ENCODE measurements at regions not wholly inside any gene's neighbourhood (a gene's known extent, or its start where the extent isn't known, plus 50 kb on each side); places are given as distances from the start of the nearest gene placed in this dataset.
A peak's percentile ranks its signal among the peaks of the same experiment; 100 is the strongest.

DNA sequence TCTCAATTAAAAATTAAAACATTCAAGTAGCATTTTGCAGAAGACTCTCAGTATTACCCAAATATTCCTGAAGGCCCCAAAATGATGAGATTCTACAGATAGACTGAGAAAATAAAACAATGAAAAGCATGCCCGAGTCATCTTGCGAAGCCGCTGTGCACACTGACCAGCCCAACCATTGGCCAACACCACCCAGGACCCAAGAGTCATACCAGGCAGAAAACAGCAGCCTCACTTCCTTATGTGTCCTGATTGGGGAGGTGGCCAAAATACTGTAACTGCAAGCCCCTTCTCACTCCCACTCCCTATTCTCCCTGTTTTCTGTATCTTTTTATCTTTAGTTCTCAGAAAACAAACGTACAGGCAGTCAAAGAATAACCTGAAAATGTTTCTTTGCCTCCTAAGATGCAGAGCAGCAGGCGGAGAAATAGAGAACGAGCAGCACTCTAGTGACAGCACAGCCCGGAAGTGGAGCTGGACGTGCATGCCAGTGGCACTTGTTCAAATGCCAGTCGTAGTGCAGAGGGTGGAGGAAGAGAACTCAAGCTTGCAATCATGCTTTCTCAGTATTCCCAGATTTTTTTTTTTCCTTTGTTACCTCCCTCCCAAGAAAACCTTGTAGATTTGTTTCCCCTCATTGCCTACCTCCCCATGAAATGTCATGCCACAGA is 182.3 kb upstream of the SOX9 start:
- DNase-seq (ENCODE audit: low read depth), result no peak

DNA sequence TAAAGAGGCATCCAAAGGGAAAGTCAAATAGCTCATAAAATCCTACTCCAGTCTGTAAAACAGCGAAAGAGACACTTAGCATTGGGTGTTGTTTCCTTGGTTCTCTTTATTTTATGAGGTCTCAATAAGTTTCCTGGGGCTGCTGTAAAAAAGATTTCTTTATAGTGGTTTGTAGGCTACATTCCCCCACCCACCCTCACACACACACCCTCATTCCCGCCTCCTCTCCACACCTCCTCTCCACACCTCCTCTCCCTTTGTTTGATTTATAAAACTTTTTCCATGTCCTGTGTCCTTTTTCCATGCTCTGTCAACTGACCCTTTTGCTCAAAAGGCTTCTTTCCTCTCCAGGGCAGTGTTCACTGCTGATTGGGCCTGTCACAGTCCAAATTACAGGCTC is 178.9 kb upstream of the SOX9 start:
- DNase-seq (ENCODE audit: low read depth), result no peak

GRCh38 chr17:71942626-71943025 is 178.2 kb upstream of the SOX9 start:
- no peak for DNase-seq (ENCODE audit: low read depth)

- DNase-seq (ENCODE audit: low read depth), result no peak
Observed at GRCh38 chr17:71948703-71949422, 172.0 kb upstream of the SOX9 start.

DNA sequence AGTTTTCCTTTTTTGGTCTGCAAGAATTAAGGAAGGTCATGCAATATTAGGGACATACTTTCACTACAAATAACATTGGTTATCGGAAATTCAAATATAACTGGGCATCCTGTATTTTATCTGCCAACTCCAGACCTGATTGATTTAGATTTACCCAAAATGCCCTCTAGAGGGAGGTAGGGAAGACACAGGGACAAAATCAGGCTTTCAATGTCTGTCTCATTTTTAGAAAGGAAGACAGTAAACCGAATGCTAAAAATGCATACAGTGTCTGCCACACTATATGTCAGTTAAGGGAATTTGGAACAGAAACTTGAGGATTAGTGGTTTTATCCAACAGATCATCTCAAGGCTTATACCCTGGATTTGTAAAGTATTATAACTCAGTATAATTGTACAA is 161.7 kb upstream of the SOX9 start:
- peak; percentile 17 for DNase-seq (ENCODE audit: low read depth)

GRCh38 chr17:71963351-71963750 is 157.5 kb upstream of the SOX9 start:
- no peak for DNase-seq (ENCODE audit: low read depth)

DNA sequence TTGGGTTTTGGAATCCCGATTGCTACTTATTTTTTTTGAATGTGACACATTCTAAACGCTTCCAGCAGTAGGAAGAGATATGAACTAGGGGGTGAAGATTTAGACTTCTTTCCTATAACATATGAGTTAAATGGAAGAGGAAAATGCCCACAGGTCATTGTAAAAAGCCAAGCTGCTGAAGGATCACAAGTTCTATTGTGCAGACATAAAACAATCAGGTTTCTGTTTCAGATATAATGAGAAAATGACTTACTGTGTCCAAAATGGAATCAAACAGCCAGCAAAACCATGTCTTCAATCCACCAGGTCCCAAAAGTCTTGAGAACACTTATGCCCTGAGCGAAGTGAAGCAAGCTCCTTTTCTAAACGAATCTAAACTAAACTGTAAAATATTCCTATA is 157.0 kb upstream of the SOX9 start:
- DNase-seq (ENCODE audit: low read depth), result no peak

DNA sequence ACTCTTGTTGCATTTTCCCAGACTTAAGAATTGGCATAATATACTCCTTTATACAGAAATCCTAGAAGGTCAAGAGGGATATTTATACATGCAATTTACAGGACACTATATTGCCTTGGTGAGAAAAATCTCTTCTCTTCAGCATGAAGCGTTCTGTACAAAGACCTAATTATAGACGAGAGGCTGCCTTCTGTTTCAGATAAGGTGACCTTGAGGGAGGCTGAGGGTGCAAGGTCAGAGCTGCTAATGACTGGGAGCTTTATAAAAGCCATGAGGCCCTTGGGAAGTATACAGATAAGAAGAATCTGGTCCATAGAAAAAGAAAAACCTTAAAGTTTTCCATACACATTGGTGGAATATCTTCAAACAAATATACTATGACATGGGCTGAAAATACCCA is 156.3 kb upstream of the SOX9 start:
- DNase-seq (ENCODE audit: low read depth), result no peak

- no peak for DNase-seq (ENCODE audit: low read depth)
Observed at GRCh38 chr17:71966055-71966454, 154.8 kb upstream of the SOX9 start.

GRCh38 chr17:71966459-71967313 is 154.1 kb upstream of the SOX9 start:
- DNase-seq (ENCODE audit: low read depth), result peak; percentile 17

GRCh38 chr17:71969500-71969899 is 151.3 kb upstream of the SOX9 start:
- no peak for DNase-seq (ENCODE audit: low read depth)

DNA sequence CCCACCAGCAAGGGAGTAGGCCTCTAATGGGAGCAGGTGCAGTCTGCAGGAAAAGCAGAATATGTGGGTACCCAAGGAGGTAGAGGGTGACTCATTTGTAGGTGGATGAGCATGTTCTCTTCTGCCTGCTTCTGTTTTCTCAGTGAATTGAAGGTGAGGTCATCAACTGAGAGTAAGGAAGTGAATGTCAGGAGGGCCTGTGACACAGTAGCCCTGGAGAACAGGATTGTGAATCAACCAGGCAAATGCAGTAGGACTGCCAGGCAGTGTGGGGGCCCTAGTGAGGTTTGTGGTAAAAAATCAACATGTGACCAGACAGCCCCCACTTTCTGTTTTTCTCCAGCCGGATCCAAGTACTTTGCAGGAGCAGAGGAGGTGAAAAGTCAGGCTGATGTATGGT is 150.5 kb upstream of the SOX9 start:
- peak; percentile 20 for DNase-seq (ENCODE audit: low read depth)

DNA sequence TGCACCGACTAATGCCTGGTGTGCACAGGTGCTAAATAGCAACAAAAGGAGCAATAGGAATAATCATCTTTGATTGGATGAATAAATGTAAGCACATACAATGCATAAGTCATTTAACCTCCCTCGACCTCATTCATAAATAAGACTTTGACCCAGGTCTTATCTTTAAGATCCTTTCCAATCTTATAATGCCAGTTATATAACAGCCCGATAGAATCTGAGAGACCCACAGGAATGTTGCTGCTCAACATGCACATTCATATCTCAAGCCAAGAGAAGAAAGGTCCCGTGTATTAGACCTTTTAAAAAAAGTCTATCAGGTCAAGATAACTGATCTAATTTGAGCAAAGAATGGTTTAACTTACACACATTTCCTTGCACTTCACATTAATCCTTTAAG is 146.8 kb upstream of the SOX9 start:
- no peak for DNase-seq (ENCODE audit: low read depth)

DNA sequence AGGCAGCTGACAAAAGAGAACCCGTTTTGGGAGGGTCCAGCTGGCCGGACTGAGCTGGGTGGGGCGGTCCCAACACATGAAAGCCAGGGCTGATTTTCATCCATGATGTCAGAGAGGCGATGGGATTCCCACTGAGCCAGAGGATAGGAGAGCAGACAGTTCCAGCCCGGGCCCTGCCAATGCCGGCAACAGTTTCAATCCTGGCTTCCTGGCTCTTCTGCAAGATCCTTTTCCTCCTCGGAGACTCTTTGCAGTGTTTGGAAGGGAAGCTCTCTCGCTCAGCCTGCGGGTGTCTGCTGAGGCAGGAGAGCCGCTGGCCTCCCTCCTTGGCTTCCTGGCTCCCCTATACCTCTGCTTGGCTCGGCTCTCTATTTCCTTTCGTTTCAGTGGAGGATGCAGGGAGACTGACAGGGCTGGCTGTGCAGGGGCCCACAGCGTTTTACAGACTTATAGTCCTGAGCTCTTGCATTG is 145.5 kb upstream of the SOX9 start:
- peak; percentile 78 for DNase-seq (ENCODE audit: low read depth)

DNA sequence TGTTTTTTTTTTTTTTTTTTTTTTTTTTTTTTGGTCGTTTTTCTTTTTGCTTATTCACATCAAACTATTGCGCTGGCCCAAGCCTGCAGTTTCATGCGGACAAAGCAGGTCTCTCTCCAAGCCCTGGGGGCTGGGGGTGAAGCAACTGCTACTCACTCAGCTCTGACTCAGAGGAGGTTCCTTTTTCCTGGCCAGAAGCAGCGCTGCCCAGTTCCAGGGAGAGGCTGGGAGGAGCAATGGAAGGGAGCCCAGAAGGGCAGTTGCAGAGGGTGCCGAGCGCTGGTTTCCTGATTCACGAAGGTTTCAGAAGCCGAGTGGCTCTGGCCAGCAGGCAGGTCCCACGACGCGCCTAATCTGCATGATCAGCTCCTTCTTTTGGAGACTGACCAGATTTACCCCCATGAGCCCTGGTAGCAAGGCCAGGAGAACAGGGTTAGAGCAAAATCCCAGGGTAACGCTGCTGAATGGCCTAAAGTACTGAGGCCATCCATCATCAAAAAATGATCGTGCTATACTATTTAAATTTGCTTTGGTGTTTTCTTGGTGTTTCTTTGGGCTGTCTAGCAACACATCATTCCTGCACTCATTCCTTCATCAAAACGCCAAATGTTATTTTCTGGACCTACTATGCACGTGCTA is 144.7 kb upstream of the SOX9 start:
- peak; percentile 98 for DNase-seq (ENCODE audit: low read depth)

GRCh38 chr17:71978435-71978834 is 142.4 kb upstream of the SOX9 start:
- peak; percentile 28 for DNase-seq (ENCODE audit: low read depth)

GRCh38 chr17:71980171-71980570 is 140.6 kb upstream of the SOX9 start:
- DNase-seq (ENCODE audit: low read depth), result no peak

DNA sequence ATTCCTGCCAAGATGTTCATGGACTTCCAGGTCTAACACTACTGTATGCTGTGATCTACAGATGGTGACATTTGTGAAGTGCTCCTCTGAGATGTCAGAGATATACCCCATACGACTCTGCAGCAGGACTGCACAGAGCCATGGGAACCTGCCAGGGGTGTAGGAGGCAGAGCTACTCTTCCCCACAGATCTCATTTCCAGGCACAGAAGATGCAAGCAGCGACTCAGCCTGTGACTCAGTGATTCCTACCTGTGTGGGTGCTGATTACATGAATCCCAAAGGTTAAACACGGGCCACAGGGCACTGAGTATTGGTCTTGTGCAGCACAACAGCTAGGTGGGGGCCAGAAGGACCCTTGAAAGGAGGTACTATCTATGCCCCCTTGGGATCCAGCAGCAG is 137.0 kb upstream of the SOX9 start:
- DNase-seq (ENCODE audit: low read depth), result no peak

GRCh38 chr17:71985111-71986039 is 135.4 kb upstream of the SOX9 start:
- DNase-seq (ENCODE audit: low read depth), result no peak

DNA sequence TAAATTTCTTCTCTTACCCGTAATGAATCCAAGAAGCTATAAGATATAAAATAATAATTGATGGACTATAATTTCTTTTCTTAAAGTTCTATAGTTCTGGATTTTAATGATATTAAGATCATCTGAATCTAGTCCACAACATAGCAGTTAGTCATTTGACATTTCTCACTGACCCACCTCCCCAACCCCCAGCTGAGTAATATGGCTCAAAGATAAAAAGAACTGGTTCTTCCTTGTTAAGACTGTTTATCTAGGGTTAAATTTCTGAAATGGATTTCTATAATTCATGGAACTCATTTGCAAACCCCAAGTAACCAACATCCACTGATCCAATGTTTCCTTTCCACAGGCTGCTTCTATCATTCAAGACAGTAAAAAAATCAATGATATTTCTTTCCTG is 133.9 kb upstream of the SOX9 start:
- DNase-seq (ENCODE audit: low read depth), result peak; percentile 26

GRCh38 chr17:71987634-71988033 is 133.2 kb upstream of the SOX9 start:
- DNase-seq (ENCODE audit: low read depth), result peak; percentile 59
